ENCODE measurements at regions not wholly inside any gene's neighbourhood (a gene's known extent, or its start where the extent isn't known, plus 50 kb on each side); places are given as distances from the start of the nearest gene placed in this dataset.

GRCh38 chr3:28743271-28743670 is 394.6 kb upstream of the AZI2 start:
- H3K4me3 ChIP-seq (ENCODE audit: low read depth in 1 of 2, low read length in 1 of 2) = no peak overlapping the region
- H3K4me1 ChIP-seq (ENCODE audit: control insufficient read depth in 1 of 2, insufficient read depth in 1 of 2, low read depth in 1 of 2, low read length in 1 of 2) = no peaks in the 10 kb centered on the region
- TF ChIP-seq CTCF (IDR thresholded peaks at IDR 0.05) = no peak
- H3K27me3 ChIP-seq = no peaks in the 10 kb centered on the region
- H3K27ac ChIP-seq = no peak overlapping the region
- no peaks in the 10 kb centered on the region for H3K36me3 ChIP-seq
- H3K9me3 ChIP-seq = no peaks in the 10 kb centered on the region

- Histone ChIP-seq H3K4me3 (ENCODE audit: low read depth in 1 of 2, low read length in 1 of 2) (no peak overlapping the region), H3K36me3 (no peaks in the 10 kb centered on the region)
Measured at GRCh38 chr3:28743831-28744230, 395.2 kb upstream of the AZI2 start.

DNA sequence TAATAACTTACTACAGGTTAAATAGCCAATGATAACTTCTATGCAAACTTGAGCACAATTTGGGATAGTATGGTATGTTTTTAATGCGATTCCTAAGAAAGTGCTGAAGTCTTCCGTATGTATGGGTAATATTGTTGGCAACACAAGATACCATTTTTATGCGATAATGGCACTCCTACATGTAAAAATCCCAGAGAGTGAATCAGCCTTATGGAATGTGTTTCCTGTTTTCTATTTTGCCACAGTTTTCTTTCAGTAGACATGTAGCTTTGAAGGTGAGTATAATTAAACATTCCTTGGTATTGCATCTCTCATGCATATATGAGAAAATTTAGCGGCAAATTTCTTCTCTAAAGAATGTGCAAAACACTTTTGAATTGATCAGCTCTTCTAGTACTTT is 396.8 kb upstream of the AZI2 start:
- Histone ChIP-seq H3K27me3 (no peaks in the 10 kb centered on the region), H3K9me3 (no peaks in the 10 kb centered on the region), H3K4me1 (ENCODE audit: control insufficient read depth in 1 of 2, insufficient read depth in 1 of 2, low read depth in 1 of 2, low read length in 1 of 2) (no peaks in the 10 kb centered on the region), H3K36me3 (no peaks in the 10 kb centered on the region), H3K27ac (no peak overlapping the region), H3K4me3 (ENCODE audit: low read depth in 1 of 2, low read length in 1 of 2) (no peak overlapping the region)
- TF ChIP-seq CTCF (IDR thresholded peaks at IDR 0.05) = no peak

More at GRCh38 chr3:28743831-28744230, 395.2 kb upstream of the AZI2 start:
- Histone ChIP-seq H3K9me3 (no peaks in the 10 kb centered on the region), H3K27ac (no peak overlapping the region), H3K27me3 (no peaks in the 10 kb centered on the region), H3K4me1 (ENCODE audit: control insufficient read depth in 1 of 2, insufficient read depth in 1 of 2, low read depth in 1 of 2, low read length in 1 of 2) (no peaks in the 10 kb centered on the region)
- no peak for TF ChIP-seq CTCF (IDR thresholded peaks at IDR 0.05)

DNA sequence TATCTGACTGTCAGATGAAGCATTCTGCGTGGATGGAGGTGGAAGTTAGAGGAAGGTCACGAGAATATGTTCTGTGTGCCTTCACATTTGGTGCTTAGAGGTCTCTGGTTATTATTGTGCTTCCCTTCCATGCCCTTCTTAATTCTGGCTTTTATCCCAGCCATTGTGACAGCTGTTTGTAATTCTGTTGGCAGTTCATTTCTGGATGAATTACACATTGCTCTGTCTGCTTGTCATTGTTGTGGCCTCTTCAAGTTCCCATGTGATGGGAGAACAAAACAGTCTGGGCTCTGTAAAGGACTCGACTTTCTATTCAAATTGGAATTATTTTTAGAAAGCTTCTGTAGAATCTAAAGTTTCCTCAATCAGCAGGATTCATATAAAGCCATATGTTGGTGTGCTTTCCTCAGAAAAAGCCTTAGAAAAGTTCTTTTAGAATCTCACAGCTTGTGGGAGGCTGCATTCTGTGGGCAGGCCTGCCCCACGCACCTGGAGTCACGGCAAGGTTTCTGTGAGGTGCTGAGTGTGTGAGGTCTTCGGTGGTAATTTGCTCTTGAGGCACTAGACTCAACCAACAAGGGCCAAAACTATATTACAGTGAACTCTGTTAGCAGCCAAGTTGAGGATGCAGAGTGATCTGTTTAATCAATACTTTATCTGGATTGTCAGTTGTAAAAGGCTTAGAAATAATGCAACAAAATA is 397.4 kb upstream of the AZI2 start:
- no peaks in the 10 kb centered on the region for H3K4me1 ChIP-seq (ENCODE audit: control insufficient read depth in 1 of 2, insufficient read depth in 1 of 2, low read depth in 1 of 2, low read length in 1 of 2)
- no peak overlapping the region for H3K4me3 ChIP-seq (ENCODE audit: low read depth in 1 of 2, low read length in 1 of 2)
- TF ChIP-seq CTCF (IDR thresholded peaks at IDR 0.05) = no peak
- no peak overlapping the region for H3K27ac ChIP-seq
- no peaks in the 10 kb centered on the region for H3K9me3 ChIP-seq
- H3K27me3 ChIP-seq = no peaks in the 10 kb centered on the region
- no peaks in the 10 kb centered on the region for H3K36me3 ChIP-seq

DNA sequence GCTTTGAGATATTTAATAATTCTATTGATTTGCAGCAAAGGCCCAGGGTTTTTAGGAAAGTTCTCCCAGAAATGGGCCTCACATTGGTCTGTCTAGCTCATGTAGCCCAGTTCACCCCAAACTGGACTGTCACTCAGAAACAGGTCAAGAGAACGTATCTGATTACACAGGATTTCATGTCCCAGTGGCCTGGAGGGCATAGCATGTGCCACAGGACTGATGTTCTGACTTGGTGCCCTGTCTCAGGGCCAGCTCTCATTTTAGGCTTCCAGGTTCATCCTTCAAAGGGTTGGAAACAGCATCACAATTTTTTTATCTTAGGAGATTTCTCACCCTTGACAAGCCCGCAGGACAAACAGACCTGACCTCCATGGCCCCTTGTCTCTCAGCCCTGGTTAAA is 398.4 kb upstream of the AZI2 start:
- Histone ChIP-seq H3K9me3 (no peaks in the 10 kb centered on the region), H3K27ac (no peak overlapping the region), H3K36me3 (no peaks in the 10 kb centered on the region), H3K4me3 (ENCODE audit: low read depth in 1 of 2, low read length in 1 of 2) (no peak overlapping the region), H3K4me1 (ENCODE audit: control insufficient read depth in 1 of 2, insufficient read depth in 1 of 2, low read depth in 1 of 2, low read length in 1 of 2) (no peaks in the 10 kb centered on the region), H3K27me3 (no peaks in the 10 kb centered on the region)
- TF ChIP-seq CTCF (IDR thresholded peaks at IDR 0.05) = no peak
